ENCODE measurements at regions not wholly inside any gene's neighbourhood (a gene's known extent, or its start where the extent isn't known, plus 50 kb on each side); places are given as distances from the start of the nearest gene placed in this dataset.

DNA sequence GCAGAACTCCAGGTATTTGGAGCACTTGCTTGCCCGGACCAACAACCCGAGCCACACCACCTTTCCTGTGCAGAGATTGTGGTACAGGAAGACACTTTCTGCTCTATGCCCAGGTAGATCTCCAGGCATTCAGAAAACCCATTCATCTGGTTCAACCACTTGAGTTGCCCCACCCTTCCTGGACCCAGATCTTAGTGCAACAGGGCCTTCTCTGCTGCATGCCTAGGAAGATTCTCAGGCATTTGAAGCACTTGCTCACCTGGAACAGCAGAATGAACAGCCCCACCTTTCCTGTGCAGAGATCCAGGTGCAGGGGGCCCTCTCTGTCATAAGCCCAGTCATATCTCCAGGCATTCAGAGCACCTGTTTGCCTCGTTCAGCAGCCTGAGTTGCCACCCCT lies 412.8 kb upstream of the MGAT4C start:
- Histone ChIP-seq H3K36me3 (ENCODE audit: control insufficient read depth in 2 of 2, extremely low read depth in 1 of 2, insufficient read depth in 2 of 2, low read length in 2 of 2) (no peaks in the 10 kb centered on the region), H3K79me2 (ENCODE audit: control insufficient read depth, insufficient read depth, low read length) (no peaks in the 10 kb centered on the region), H3K27me3 (ENCODE audit: control insufficient read depth, extremely low read depth, insufficient read depth, low read length) (no peaks in the 10 kb centered on the region), H3K4me1 (ENCODE audit: control insufficient read depth, extremely low read depth, insufficient read depth, low read length) (peaks cover 17% of the 10 kb centered on the region), H3K9me3 (ENCODE audit: control insufficient read depth, low read depth, low read length) (no peaks in the 10 kb centered on the region), H3K27ac (ENCODE audit: control insufficient read depth, insufficient read depth, low read length) (peak overlapping the region; percentile 34), H3K9me1 (ENCODE audit: control insufficient read depth, extremely low read depth, insufficient read depth, low read length) (no peaks in the 10 kb centered on the region), H3K9ac (ENCODE audit: control insufficient read depth, extremely low read depth, insufficient read depth, low read length) (no peak overlapping the region), H3K4me3 (ENCODE audit: control insufficient read depth in 2 of 3, extremely low read depth in 1 of 3, insufficient read depth in 2 of 3, low read depth in 1 of 3, low read length in 3 of 3) (peak overlapping the region in 1 of 3 experiments; percentile 24), H4K20me1 (ENCODE audit: control insufficient read depth, extremely low read depth, insufficient read depth, low read length) (no peaks in the 10 kb centered on the region), H2AFZ (ENCODE audit: control insufficient read depth, low read length) (peak overlapping the region; percentile 89), H3K4me2 (ENCODE audit: control insufficient read depth, extremely low read depth, insufficient read depth, low read depth, low read length) (peak overlapping the region; percentile 53)
- TF ChIP-seq EZH2 (IDR thresholded peaks at IDR 0.05; ENCODE audit: low read length): no peak
- TF ChIP-seq, protein P1, sequence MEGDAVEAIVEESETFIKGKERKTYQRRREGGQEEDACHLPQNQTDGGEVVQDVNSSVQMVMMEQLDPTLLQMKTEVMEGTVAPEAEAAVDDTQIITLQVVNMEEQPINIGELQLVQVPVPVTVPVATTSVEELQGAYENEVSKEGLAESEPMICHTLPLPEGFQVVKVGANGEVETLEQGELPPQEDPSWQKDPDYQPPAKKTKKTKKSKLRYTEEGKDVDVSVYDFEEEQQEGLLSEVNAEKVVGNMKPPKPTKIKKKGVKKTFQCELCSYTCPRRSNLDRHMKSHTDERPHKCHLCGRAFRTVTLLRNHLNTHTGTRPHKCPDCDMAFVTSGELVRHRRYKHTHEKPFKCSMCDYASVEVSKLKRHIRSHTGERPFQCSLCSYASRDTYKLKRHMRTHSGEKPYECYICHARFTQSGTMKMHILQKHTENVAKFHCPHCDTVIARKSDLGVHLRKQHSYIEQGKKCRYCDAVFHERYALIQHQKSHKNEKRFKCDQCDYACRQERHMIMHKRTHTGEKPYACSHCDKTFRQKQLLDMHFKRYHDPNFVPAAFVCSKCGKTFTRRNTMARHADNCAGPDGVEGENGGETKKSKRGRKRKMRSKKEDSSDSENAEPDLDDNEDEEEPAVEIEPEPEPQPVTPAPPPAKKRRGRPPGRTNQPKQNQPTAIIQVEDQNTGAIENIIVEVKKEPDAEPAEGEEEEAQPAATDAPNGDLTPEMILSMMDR (optimal IDR thresholded peaks at IDR 0.05 in 1 of 3, IDR thresholded peaks at IDR 0.05 in 1 of 3, conservative IDR thresholded peaks at IDR 0.05 in 1 of 3; ENCODE audit: extremely low read depth in 1 of 3, insufficient read depth in 2 of 3, low read length in 3 of 3): no peak
- FAIRE-seq (peak; percentile 87), DNase-seq (ENCODE audit: low read depth, low spot score) (peak; percentile 33)
- dilution Hi-C loops (cut with MboI; ENCODE audit: extremely low pct_ligation_motif_present, low sequenced_read_pairs): no loop called here

DNA sequence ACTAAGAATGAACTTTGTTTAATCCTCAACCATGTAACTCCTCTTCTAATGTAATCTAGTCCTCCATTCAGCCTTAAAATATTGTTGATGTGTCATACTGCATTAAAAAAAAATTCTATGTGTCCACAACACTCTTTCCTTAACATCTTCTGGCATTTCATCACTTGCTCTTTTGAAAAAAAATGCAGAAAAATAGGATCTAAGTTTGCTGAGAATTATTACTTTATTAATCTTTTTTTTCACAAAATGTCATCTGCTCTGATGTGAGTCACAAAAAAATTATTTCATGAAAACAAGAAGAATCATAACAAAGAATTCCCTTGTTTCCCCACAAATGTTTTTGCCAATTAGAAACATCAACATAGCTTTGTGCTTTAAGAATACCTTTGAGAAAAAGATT lies 410.1 kb upstream of the MGAT4C start:
- DNase-seq (ENCODE audit: low read depth, low spot score) (no peak), FAIRE-seq (no peak)
- Histone ChIP-seq H4K20me1 (ENCODE audit: control insufficient read depth, extremely low read depth, insufficient read depth, low read length) (no peaks in the 10 kb centered on the region), H3K9me3 (ENCODE audit: control insufficient read depth, low read depth, low read length) (no peaks in the 10 kb centered on the region), H3K79me2 (ENCODE audit: control insufficient read depth, insufficient read depth, low read length) (no peaks in the 10 kb centered on the region), H3K9me1 (ENCODE audit: control insufficient read depth, extremely low read depth, insufficient read depth, low read length) (no peaks in the 10 kb centered on the region), H3K4me3 (ENCODE audit: control insufficient read depth in 2 of 3, extremely low read depth in 1 of 3, insufficient read depth in 2 of 3, low read depth in 1 of 3, low read length in 3 of 3) (no peak overlapping the region), H3K27me3 (ENCODE audit: control insufficient read depth, extremely low read depth, insufficient read depth, low read length) (no peaks in the 10 kb centered on the region), H3K27ac (ENCODE audit: control insufficient read depth, insufficient read depth, low read length) (no peak overlapping the region), H3K4me1 (ENCODE audit: control insufficient read depth, extremely low read depth, insufficient read depth, low read length) (peaks cover 29% of the 10 kb centered on the region), H3K4me2 (ENCODE audit: control insufficient read depth, extremely low read depth, insufficient read depth, low read depth, low read length) (no peak overlapping the region), H3K36me3 (ENCODE audit: control insufficient read depth in 2 of 2, extremely low read depth in 1 of 2, insufficient read depth in 2 of 2, low read length in 2 of 2) (no peaks in the 10 kb centered on the region), H3K9ac (ENCODE audit: control insufficient read depth, extremely low read depth, insufficient read depth, low read length) (no peak overlapping the region), H2AFZ (ENCODE audit: control insufficient read depth, low read length) (no peak overlapping the region)
- dilution Hi-C loops (cut with MboI; ENCODE audit: extremely low pct_ligation_motif_present, low sequenced_read_pairs): no loop called here
- TF ChIP-seq EZH2 (IDR thresholded peaks at IDR 0.05; ENCODE audit: low read length): no peak
- TF ChIP-seq, protein P1 (optimal IDR thresholded peaks at IDR 0.05 in 1 of 3, IDR thresholded peaks at IDR 0.05 in 1 of 3, conservative IDR thresholded peaks at IDR 0.05 in 1 of 3; ENCODE audit: extremely low read depth in 1 of 3, insufficient read depth in 2 of 3, low read length in 3 of 3): no peak

All from keratinocyte (primary cell).